ENCODE measurements at regions not wholly inside any gene's neighbourhood (a gene's known extent, or its start where the extent isn't known, plus 50 kb on each side); places are given as distances from the start of the nearest gene placed in this dataset.

- DNase-seq (ENCODE audit: low spot score), result no peak
Measured at GRCh38 chr17:73694491-73694890, 50.2 kb upstream of the SDK2 start.

DNA sequence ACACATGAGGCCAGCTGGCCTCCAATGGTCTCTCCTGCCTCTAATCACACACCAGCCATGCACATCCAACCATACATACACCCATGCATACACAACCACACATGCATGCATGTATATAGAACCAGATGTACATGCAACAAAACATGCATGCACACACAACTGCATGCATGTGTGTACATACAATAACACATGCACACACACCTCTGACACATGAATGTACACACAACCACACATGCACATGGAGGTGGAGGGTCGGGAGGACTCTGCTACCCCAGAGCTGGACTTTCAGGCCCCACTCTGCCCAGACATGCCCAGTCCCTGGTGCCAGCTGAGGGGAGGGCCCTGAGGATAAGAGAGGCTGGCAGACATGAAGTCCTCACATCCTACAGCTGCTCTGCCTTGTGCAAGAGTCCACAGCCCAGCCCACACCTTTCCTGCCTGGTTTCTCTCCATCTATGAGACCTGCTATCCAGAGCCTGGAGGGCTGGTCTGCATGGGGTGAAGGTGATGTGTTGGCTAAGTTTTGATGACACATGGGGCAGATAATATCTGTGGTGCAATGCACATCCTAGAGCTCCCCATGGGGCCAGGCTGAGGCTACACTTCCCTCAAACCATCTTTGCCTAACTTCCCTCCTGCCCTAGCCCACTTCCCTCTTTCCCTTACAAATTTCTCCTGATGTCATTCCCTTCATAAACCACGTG is 50.9 kb upstream of the SDK2 start:
- no peak for DNase-seq (ENCODE audit: low spot score)

DNA sequence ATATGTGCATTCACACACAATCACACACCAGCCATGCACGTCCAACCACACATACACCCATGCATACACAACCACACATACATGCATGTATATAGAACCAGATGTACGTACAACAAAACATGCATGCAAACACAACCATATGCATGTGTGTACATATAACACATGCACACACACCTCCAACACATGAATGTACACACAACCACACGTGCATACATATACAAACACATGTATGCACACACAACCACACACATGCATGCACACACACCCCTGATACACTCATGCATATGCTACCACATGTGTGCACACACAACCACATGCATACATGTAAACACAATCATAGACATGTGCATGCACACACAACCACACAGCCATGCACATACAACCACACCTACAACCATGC is 52.0 kb upstream of the SDK2 start:
- no peak for DNase-seq (ENCODE audit: low spot score)

- DNase-seq (ENCODE audit: low spot score), result no peak
Measured at GRCh38 chr17:73697872-73698271, 53.6 kb upstream of the SDK2 start.

- DNase-seq (ENCODE audit: low spot score), result no peak
Measured at GRCh38 chr17:73698966-73699365, 54.7 kb upstream of the SDK2 start.

GRCh38 chr17:73701701-73702100 is 57.5 kb upstream of the SDK2 start:
- DNase-seq (ENCODE audit: low spot score), result no peak

DNA sequence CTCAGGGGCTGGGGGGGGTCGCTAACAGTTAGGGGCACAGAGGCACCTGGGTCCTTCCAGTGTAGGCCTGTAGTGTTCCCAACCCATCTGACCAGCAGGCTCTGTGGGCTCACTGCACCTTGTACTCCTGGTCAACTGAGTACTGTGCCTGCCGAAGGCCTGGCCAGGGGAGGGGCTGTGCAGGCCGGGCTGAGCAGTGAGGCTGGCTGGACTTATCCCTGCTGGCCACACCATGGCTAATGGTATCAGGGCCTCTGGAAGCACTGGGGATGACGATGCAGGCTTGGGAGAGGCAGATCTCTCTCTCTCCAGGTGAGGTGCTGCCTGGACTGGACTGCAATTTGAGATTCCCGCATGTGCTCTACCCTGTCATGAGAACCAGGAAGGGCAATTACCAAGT is 58.9 kb upstream of the SDK2 start:
- DNase-seq (ENCODE audit: low spot score), result no peak

DNA sequence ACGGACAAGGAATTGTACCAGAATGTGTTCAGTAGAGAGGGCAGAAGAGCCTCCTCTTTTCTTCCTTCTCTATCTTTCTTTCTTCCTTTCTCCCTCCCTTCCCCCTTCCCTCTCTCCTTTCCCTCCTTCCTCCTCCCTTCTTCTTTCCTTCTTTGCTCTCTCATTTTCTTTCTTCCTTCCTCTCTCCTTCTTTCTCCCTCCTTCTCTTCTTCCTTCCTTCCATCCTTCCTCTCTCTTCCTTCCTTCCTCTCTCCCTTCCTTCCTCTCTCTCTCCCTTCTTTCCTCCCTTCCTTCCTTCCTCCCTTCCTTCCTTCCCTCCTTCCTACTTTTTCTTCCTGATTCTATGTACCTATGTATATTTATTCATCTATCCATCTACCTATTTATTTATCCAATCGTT is 59.7 kb upstream of the SDK2 start:
- DNase-seq (ENCODE audit: low spot score), result no peak

GRCh38 chr17:73705594-73705993 is 61.3 kb upstream of the SDK2 start:
- peak; percentile 94 for DNase-seq (ENCODE audit: low spot score)

DNA sequence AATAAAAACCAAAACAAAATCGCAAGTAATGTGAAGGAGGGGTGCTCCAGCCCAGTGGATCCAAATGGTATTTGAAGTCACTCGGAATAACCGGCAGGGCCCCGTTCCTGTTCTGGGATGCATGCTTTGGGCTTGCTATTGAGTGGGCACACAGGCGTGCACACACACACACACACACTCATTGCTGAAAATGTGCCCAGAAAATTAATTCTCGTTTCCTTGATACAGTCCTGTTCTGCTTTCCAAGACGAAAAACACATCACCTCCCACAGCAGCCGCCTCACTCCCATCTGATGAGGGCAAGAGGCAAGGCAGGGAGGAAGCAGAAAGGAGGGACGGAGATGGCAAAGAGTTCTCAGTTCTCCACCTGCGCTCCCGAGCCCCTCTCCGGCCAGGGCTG is 62.2 kb upstream of the SDK2 start:
- DNase-seq (ENCODE audit: low spot score), result no peak

GRCh38 chr17:73706858-73707257 is 62.6 kb upstream of the SDK2 start:
- DNase-seq (ENCODE audit: low spot score), result no peak

DNA sequence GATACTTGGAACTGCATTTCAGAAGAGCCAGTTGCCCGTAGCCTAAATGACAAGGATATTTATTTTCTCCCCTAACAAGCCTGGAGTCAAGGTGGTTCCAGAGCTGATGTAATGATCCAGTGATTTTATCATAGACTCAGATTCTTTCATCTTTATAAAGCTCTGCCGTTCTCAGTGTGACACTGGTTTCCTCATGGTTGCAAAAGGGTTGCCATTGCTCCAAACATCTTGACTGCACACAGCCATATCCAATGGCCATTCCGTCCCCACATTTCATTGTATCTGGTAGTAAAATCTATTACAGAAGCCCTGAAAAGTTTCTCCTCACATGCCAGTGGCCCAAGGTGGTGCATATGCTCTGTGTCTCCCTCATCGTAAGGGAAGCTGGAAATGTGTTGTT is 63.1 kb upstream of the SDK2 start:
- no peak for DNase-seq (ENCODE audit: low spot score)

DNA sequence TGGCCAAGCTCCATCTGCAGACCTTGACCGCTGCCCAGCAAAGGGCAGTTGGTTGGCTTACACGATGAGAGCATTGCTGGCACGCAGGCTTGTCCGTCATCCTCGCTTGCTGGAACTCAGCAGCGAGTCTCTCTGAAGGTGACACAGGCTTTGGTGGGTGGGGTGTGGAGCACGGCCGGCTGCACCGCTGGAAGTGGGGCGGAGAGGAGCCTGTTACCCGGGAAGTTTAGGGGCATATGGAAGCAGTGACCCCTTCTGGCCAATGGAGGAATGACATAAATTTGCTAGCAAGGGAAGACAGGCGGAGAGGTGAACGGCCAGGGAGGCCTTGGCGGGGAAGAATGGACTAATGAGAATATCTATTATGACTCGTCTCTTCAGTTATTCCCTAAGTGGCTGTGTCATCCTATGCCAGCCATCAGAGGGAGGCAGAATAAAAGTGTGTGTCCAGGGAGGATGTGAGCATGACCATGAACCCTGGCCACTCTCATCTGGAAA is 65.9 kb upstream of the SDK2 start:
- DNase-seq (ENCODE audit: low spot score), result peak; percentile 60

- DNase-seq (ENCODE audit: low spot score), result no peak
Measured at GRCh38 chr17:73711184-73711583, 66.9 kb upstream of the SDK2 start.

GRCh38 chr17:73711916-73712315 is 67.7 kb upstream of the SDK2 start:
- DNase-seq (ENCODE audit: low spot score), result no peak

DNA sequence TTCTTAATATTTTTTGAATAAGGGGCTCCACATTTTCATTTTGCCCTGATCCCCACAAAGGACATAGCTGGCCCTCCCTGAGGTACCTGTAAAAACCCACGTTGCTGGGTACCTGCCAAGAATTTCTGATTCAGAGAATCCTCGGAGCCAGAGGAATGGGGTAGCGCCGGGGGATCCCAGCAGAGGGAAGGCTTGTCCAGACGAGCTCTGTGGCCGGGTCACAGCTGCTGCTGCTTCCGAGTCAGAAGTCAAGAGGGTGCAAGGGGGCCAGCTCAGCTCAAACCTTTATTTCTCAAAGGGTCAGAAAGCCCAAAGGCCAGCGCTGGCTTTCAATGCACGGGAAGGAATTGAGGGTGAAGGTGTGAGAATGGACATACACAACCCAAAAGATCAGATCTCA is 68.9 kb upstream of the SDK2 start:
- DNase-seq (ENCODE audit: low spot score), result no peak

GRCh38 chr17:73715769-73716168 is 71.5 kb upstream of the SDK2 start:
- no peak for DNase-seq (ENCODE audit: low spot score)

DNA sequence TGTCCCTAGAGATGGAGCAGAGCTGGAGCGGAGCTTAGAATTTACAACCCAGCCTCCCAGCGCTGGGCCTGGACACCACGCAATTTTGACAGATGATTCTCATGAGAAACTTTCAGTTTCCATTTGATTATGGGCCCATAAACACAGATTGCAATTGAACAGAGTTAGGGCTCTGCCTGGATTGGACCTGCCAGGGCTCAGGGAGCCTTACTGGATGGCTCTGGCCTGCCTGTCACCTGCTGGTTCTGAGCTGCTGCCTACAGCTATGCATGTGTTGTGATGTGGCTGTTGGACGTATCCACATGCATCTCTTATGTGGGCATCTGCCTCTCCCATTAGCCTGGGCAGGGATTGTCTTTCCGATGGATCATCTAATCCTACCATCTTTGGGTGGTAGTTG is 73.4 kb upstream of the SDK2 start:
- no peak for DNase-seq (ENCODE audit: low spot score)

DNA sequence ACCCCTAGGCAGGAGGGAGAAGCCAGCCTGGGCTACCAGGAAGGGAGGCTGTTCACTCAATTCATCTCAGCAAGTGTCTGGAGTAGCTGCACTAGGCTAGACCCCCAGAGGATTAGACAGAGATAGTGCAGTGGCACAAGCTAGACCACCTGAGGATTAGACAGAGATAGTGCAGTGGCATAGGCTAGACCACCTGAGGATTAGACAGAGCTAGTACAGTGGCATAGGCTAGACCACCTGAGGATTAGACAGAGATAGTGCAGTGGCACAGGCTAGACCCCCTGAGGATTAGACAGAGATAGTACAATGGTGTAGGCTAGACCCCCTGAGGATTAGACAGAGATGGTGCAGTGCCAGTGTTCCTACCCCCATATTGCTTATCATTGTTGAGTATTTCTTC is 74.1 kb upstream of the SDK2 start:
- DNase-seq (ENCODE audit: low spot score), result no peak

- DNase-seq (ENCODE audit: low spot score), result no peak
Measured at GRCh38 chr17:73718912-73719311, 74.7 kb upstream of the SDK2 start.

DNA sequence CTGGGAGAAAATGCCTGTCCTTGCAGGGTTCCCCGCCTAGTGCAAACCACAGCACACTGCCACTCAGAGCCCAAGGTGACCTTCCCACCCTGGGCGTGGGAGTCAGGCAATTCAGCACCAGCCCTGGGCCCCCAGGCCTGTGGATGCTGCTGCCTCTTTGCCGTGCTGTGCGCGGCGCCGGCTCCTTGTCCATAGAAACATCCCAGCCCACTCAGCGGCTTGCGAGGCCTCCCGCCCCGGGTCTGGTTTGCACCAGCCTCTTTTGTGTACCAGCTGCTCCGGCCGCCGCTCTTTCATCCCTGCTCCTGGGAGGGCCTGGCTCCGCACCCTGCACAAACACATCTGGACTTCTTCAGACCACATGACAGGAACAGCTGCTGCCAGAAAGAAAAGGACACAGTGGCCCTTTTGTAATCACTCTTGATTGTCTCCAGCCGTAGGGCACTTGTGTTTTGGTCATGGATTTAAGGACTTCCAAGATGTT is 75.4 kb upstream of the SDK2 start:
- no peak for DNase-seq (ENCODE audit: low spot score)

GRCh38 chr17:73720187-73720834 is 76.1 kb upstream of the SDK2 start:
- DNase-seq (ENCODE audit: low spot score), result no peak

DNA sequence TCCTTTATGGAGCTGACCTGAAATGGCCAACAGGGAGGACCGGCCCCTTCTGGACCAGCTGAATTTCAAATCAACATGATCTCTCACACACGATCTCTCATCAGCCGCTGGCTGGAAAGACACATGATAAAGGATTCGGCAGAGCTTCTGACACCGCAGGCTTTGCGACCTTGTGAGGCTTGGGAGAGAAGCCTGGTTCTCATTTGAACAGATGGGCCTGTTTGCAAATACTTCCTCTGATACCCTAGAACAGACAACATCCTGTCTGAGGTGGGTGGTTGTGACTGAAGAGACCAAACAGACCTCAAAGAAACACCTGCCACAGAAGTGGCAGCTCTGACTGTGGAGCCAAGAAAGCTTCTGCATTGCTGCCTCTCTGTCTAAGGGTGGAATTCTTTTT is 77.9 kb upstream of the SDK2 start:
- DNase-seq (ENCODE audit: low spot score), result no peak

DNA sequence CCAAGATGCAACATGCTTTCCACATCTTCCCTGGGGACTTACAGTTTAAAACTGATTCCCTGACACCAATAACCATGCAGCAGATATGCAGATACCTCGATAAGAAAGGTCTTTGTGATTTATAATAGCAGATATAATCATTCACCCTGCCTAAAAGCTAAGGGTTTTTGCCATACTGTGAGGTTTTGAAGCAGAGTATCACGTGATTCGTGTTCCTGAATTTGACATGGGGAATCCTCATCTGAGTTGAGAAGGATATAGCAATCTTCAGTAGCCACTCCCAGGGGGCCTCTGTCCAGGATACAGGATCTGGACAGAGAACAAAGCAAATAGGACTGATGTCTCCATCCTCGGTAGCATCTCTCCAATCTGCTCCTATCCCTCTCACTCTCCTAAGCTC is 79.1 kb upstream of the SDK2 start:
- DNase-seq (ENCODE audit: low spot score), result no peak

Data from AG08395 (cell line).